Hepatocyte (in vitro differentiated cells): ENCODE measurements at regions not wholly inside any gene's neighbourhood (a gene's known extent, or its start where the extent isn't known, plus 50 kb on each side); places are given as distances from the start of the nearest gene placed in this dataset.
A peak's percentile ranks its signal among the peaks of the same experiment; 100 is the strongest.

ENCODE experiments used
- DNase-seq: peaks from one replicate; pipeline ENCODE4 v3.0.0-alpha.2; 2016; ENCODE audit warnings: low spot score
- H2AFZ ChIP-seq: fragments of 200-600 bp; sonication (generic); 2 replicates; pipeline ENCODE4 v1.6.0; 2016; ENCODE audit warnings: antibody characterized with exemption, mild to moderate bottlenecking
- H3K27ac ChIP-seq: fragments of 200-600 bp; sonication (generic); 2 replicates; pipeline ENCODE4 v1.5.1; 2016; ENCODE audit warnings: mild to moderate bottlenecking
- H3K27me3 ChIP-seq: fragments of 200-600 bp; sonication (generic); 2 replicates; pipeline ENCODE4 v1.6.1; 2016
- H3K36me3 ChIP-seq: fragments of 200-600 bp; sonication (generic); replicated peaks from 2 replicates; pipeline ENCODE4 v1.5.1; 2016; ENCODE audit warnings: low read depth; ENCODE audit not compliant: insufficient read depth
- H3K4me1 ChIP-seq: fragments of 200-600 bp; sonication (generic); 2 replicates; pipeline ENCODE4 v1.5.1; 2016; ENCODE audit warnings: mild to moderate bottlenecking, moderate library complexity; ENCODE audit not compliant: insufficient read depth
- H3K4me2 ChIP-seq: fragments of 200-600 bp; sonication (generic); 2 replicates; pipeline ENCODE4 v1.6.0; 2016
- H3K4me3 ChIP-seq: fragments of 200-600 bp; sonication (generic); 2 replicates; pipeline ENCODE4 v1.5.1; 2016; ENCODE audit warnings: mild to moderate bottlenecking
- H3K79me2 ChIP-seq: fragments of 200-600 bp; sonication (generic); 2 replicates; pipeline ENCODE4 v1.6.0; 2017; ENCODE audit warnings: mild to moderate bottlenecking
- H3K9me2 ChIP-seq: fragments of 200-600 bp; sonication (generic); replicated peaks from 2 replicates; pipeline ENCODE4 v1.6.0; 2017; ENCODE audit warnings: mild to moderate bottlenecking; ENCODE audit not compliant: insufficient read depth
- H3K9me3 ChIP-seq: fragments of 200-600 bp; sonication (generic); 2 replicates; pipeline ENCODE4 v1.5.1; 2016; ENCODE audit warnings: low read depth, mild to moderate bottlenecking
- H4K20me1 ChIP-seq: fragments of 200-600 bp; sonication (generic); 2 replicates; pipeline ENCODE4 v1.6.0; 2016; ENCODE audit warnings: mild to moderate bottlenecking; ENCODE audit not compliant: insufficient read depth, poor library complexity, severe bottlenecking
- CTCF ChIP-seq: fragments of 200-600 bp; sonication (generic); IDR thresholded peaks from 2 replicates; pipeline ENCODE4 v1.5.1; 2016; ENCODE audit warnings: antibody characterized with exemption, mild to moderate bottlenecking; ENCODE audit not compliant: poor library complexity
- EZH2 ChIP-seq: fragments of 200-600 bp; sonication (generic); IDR thresholded peaks from 2 replicates; pipeline ENCODE4 v1.6.1; 2016; ENCODE audit warnings: antibody characterized with exemption, mild to moderate bottlenecking, borderline replicate concordance
- EZH2phosphoT487 ChIP-seq: fragments of 200-600 bp; sonication (generic); IDR thresholded peaks from one replicate; pipeline ENCODE4 v1.6.1; 2018; ENCODE audit warnings: antibody characterized with exemption, mild to moderate bottlenecking, low read depth, moderate library complexity; ENCODE audit not compliant: unreplicated experiment, severe bottlenecking
- WGBS: methylation state at CpG from one replicate; pipeline ENCODE4 v1.1.6; 2016; ENCODE audit warnings: low lambda C conversion rate; ENCODE audit errors: missing lambda C conversion rate; 5-methylcytosine and 5-hydroxymethylcytosine counted together

DNA sequence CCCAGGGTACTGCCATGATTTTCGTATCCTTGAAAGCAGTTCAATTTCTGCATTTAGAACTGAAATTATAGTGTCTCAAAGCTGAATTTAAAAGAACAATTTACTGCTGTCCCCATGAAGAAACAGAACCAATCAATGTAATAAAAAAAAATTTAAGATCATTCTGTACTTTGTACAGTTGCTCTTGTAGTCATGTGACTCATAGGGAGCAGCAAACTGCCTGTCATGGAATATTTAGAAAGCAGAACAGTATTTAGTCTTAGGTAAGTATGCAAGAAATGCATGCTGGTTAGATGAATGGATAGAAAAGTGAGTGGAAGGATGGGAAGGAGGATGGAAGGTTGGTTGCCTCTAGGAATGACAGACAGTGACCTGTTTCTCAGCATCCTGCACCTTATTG lies 450.9 kb downstream of the RAB38 start:
- no peak for TF ChIP-seq EZH2
- TF ChIP-seq CTCF = no peak
- no peak for TF ChIP-seq EZH2phosphoT487
- Histone ChIP-seq H3K4me2 (no peak overlapping the region), H4K20me1 (no peaks in the 10 kb centered on the region), H3K36me3 (no peaks in the 10 kb centered on the region), H3K27me3 (no peaks in the 10 kb centered on the region), H3K27ac (no peak overlapping the region), H3K4me1 (no peaks in the 10 kb centered on the region), H3K9me3 (no peaks in the 10 kb centered on the region), H2AFZ (no peak overlapping the region), H3K9me2 (no peaks in the 10 kb centered on the region), H3K4me3 (no peak overlapping the region), H3K79me2 (no peaks in the 10 kb centered on the region)
- 96% methylated on average over 1 of the region's 1 CpG for WGBS
- DNase-seq = no peak

DNA sequence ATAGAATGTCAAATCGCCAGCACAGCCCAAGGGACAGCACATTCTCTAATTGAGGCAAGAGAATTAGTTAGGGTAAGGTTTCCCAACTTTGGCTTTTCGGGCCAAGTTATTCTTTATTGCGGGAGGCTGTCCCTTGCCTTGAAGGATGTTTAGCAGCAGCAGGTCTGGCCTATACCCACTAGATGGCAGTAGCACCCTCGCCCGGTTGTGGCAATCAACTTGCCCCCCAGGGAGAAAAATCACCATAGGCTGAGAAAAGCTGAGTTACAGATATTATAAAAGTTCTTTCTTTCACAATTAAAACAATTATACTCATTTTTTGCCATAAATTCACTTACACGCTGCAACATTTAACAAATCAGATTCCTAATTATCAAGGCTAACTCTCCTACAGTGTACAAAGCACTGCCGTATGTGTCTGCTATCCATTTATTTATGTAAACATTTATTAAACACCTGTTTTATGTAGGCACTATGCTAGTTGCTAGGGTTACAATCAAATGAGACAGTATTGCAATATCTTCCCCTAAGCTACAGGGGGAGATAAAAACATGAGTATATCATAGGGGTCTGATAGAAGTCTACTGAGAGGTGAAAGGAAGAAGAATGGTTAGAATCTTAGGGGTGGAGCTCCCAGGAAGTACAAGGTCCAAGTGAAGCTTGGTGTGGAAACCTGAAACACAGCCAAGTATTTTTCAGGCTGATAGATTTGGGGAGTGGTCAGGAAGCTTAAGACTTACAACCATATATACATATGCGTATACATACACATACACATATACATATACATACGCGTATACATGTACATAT lies 452.3 kb downstream of the RAB38 start:
- H3K36me3 ChIP-seq = no peaks in the 10 kb centered on the region
- 82% methylated on average over 10 of the region's 10 CpGs for WGBS
- DNase-seq = peak; percentile 38
- H3K4me3 ChIP-seq = no peak overlapping the region
- no peaks in the 10 kb centered on the region for H3K9me2 ChIP-seq
- no peak overlapping the region for H3K4me2 ChIP-seq
- no peak overlapping the region for H2AFZ ChIP-seq
- H3K27ac ChIP-seq = no peak overlapping the region
- no peaks in the 10 kb centered on the region for H3K9me3 ChIP-seq
- no peaks in the 10 kb centered on the region for H3K79me2 ChIP-seq
- no peaks in the 10 kb centered on the region for H3K27me3 ChIP-seq
- TF ChIP-seq EZH2 (no peak), EZH2phosphoT487 (no peak), CTCF (peak; percentile 61)
- H4K20me1 ChIP-seq = no peaks in the 10 kb centered on the region
- H3K4me1 ChIP-seq = no peaks in the 10 kb centered on the region

- no peak overlapping the region for H2AFZ ChIP-seq
- no peaks in the 10 kb centered on the region for H3K79me2 ChIP-seq
- TF ChIP-seq EZH2phosphoT487 = no peak
- no peak for TF ChIP-seq CTCF
- no peak for TF ChIP-seq EZH2
- no peaks in the 10 kb centered on the region for H3K36me3 ChIP-seq
- no peak overlapping the region for H3K27ac ChIP-seq
- 96% methylated on average over 5 of the region's 5 CpGs for WGBS
- no peaks in the 10 kb centered on the region for H3K9me2 ChIP-seq
- H3K4me1 ChIP-seq = no peaks in the 10 kb centered on the region
- no peak for DNase-seq
- no peaks in the 10 kb centered on the region for H4K20me1 ChIP-seq
- H3K4me3 ChIP-seq = no peak overlapping the region
- no peaks in the 10 kb centered on the region for H3K27me3 ChIP-seq
- no peak overlapping the region for H3K4me2 ChIP-seq
- H3K9me3 ChIP-seq = no peaks in the 10 kb centered on the region
These were observed 455.7 kb downstream of the RAB38 start for GRCh38 chr11:87719326-87720073.
